ENCODE measurements at regions not wholly inside any gene's neighbourhood (a gene's known extent, or its start where the extent isn't known, plus 50 kb on each side); places are given as distances from the start of the nearest gene placed in this dataset.
"Not testable (repeated sequence)": the region's sequence is repeated elsewhere in the genome, so short reads cannot be mapped to it uniquely, and the experiment has no call there.

GRCh38 chr13:58191754-58192153, 560.2 kb downstream of the PCDH17 start:
- no peak for DNase-seq (ENCODE audit: low spot score)

DNA sequence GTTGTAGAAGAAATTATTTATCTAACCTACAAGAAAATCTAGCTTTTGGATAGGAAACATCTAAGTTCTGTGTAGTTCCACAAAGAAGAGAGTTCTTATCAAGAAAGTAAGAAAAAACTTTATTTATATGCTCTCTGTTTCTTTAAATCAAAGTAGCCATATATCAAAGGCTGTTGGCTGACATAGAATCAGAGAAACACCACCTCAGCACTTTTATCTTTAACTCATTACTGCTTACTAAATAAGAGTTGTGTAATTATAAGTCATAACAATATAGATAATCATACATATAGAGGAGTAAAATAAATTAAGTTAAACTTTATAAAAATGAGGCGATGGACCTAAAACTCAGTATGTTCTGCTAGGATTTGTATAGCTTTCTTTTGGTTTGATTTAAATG, 570.6 kb downstream of the PCDH17 start:
- no peak for DNase-seq (ENCODE audit: low spot score)

- no peak for DNase-seq (ENCODE audit: low spot score)
Measured at GRCh38 chr13:58207501-58207900, 576.0 kb downstream of the PCDH17 start.

- DNase-seq (ENCODE audit: low spot score) = no peak
Measured at GRCh38 chr13:58235454-58235853, 603.9 kb downstream of the PCDH17 start.

- no peak for DNase-seq (ENCODE audit: low spot score)
Measured at GRCh38 chr13:58238972-58239773, 607.6 kb downstream of the PCDH17 start.

- no peak for DNase-seq (ENCODE audit: low spot score)
Measured at GRCh38 chr13:58239774-58240268, 608.3 kb downstream of the PCDH17 start.

DNA sequence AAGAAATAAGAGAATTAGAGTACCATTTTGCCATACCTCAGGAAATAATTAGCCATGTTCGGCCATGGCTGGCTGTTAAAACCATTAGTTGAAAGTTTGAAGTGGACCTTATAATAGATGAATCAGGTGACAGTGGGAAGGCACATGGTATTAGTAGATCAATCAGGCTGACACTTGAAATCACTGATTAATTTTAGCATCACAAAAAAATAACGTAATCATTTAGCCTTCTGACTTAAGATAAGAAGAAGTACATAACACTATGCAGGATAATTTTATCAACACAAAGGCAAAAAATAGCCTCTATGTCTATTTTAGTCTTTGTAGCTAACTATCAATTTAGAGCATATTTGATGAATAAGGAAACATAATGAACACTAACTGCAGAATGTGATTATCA, 615.5 kb downstream of the PCDH17 start:
- no peak for DNase-seq (ENCODE audit: low spot score)

- no peak for DNase-seq (ENCODE audit: low spot score)
Measured at GRCh38 chr13:58254943-58255342, 623.4 kb downstream of the PCDH17 start.

GRCh38 chr13:58266271-58266670, 634.7 kb downstream of the PCDH17 start:
- DNase-seq (ENCODE audit: low spot score) = no peak

DNA sequence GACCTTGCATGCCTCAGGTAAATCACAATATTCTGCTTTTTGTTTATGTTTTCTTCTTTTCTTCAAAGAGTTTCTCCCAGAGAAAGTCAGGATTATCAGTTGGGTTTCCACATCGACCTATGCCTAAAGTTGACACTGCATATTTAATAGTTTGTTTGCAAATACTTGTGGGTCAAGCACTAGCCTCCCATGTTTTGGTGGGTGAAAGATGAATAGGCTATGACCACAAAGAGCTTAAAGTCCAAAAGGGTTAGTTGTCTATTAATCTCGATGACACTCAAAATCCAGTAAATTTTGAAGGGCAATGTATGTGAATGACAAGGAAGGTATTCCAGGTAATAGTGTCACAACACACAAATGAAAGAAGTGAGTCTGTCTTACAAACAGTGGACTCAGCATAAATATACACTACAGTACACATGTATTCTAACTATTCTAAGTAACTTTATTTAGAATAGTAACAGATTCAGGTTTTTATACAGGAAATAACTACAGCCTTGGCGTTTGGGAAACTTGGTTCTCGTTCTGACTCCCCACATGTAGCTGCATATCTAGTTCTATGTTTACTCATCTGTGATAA, 667.1 kb downstream of the PCDH17 start:
- no peak for DNase-seq (ENCODE audit: low spot score)

GRCh38 chr13:58300224-58300623, 668.7 kb downstream of the PCDH17 start:
- no peak for DNase-seq (ENCODE audit: low spot score)

- DNase-seq (ENCODE audit: low spot score) = no peak
Measured at GRCh38 chr13:58300974-58301681, 669.6 kb downstream of the PCDH17 start.

- DNase-seq (ENCODE audit: low spot score) = no peak
Measured at GRCh38 chr13:58302349-58302748, 670.8 kb downstream of the PCDH17 start.

- no peak for DNase-seq (ENCODE audit: low spot score)
Measured at GRCh38 chr13:58306062-58306461, 674.5 kb downstream of the PCDH17 start.

DNA sequence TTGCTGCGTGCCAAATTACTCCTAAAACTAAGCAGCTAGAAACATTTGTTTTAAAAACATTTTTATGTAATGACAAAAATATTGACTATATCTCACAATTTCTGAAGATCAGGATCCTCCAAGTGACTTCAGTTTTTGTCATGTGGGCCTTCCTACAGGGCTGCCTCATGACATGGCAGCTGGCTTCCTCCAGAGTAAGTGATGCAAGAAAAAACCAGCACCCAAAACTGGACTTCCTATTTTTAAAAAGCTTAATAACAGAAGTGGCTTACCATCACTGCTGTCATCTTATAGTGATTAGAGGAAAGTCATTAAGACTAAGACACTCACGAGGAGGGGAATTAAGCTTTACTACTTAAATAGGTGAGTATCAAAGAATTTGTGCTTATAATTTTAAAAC, 681.7 kb downstream of the PCDH17 start:
- peak; percentile 31 for DNase-seq (ENCODE audit: low spot score)

- no peak for DNase-seq (ENCODE audit: low spot score)
Measured at GRCh38 chr13:58318495-58319167, 687.1 kb downstream of the PCDH17 start.

GRCh38 chr13:58324161-58324560, 692.6 kb downstream of the PCDH17 start:
- DNase-seq (ENCODE audit: low spot score) = no peak

DNA sequence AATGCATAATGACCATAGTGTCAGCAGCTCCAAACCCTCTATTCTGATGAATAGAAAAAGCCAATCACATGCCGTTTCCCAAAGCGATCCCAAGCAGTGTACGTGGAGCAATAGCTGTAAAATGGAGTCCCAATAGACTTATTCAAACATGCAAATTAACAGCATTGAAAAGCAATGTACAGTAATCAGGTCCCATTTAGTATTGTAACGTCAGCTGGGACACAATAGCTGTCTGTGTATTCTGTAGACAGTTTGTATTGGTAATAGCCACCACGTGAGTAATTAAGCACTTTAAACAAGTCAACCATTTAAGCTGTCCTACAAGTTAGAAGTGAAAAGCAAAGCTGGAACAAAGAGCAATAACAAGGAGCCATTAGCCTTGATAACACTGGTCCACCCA, 698.2 kb downstream of the PCDH17 start:
- no peak for DNase-seq (ENCODE audit: low spot score)

- no peak for DNase-seq (ENCODE audit: low spot score)
Measured at GRCh38 chr13:58340895-58341294, 709.4 kb downstream of the PCDH17 start.

GRCh38 chr13:58341318-58341717, 709.8 kb downstream of the PCDH17 start:
- DNase-seq (ENCODE audit: low spot score) = no peak

GRCh38 chr13:58343076-58343475, 711.5 kb downstream of the PCDH17 start:
- DNase-seq (ENCODE audit: low spot score) = no peak

- not testable (repeated sequence) for DNase-seq (ENCODE audit: low spot score)
Measured at GRCh38 chr13:58352100-58352499, 720.6 kb downstream of the PCDH17 start.

Data from D341Med (cell line).